Heart left ventricle (tissue), 13 donors: ENCODE measurements at regions not wholly inside any gene's neighbourhood (a gene's known extent, or its start where the extent isn't known, plus 50 kb on each side); places are given as distances from the start of the nearest gene placed in this dataset.

Source experiments
- CTCF ChIP-seq, 12 donors: fragments of 200-600 bp; sonication (generic) in 4 of 12; IDR thresholded peaks; one replicate each; pipeline versions ENCODE4 v1.5.0 to v1.8.0; 2018 to 2022; ENCODE audit warnings: antibody characterized with exemption in 12 of 12, mild to moderate bottlenecking in 5 of 12
- POLR2A ChIP-seq, 2 donors: fragments of 450-650 bp; IDR thresholded peaks; one replicate each; pipeline ENCODE4 v1.6.1; 2017; ENCODE audit warnings: antibody characterized with exemption in 2 of 2, mild to moderate bottlenecking in 2 of 2, moderate library complexity in 2 of 2
- donor health status: ischemic (EF 13 %, LVEDD 7.1; RV severe dilation, severe dysfunction).
- donor health status: DM: no; HTN: yes; CAD: no.
- donor health status: DM: no; HTN: no; CAD: no.
- donor health status: ischemic (EF 25% LVEDD 6.9; RV normal size, moderate dysfunction).
- donor health status: ischemic (EF 25% LVEDD 5.7; RV mildly dilated, moderate dysfunction).
- donor health status: ischemic (EF 35%, LVEDD 5.7; RV mildly dilated, moderate dysfunction).
- donor health status: nonischemic (EF 11% LVEDD 7.7; RV severe dilation, severe dysfunction).
- donor health status: DM: yes; HTN: yes; CAD: no.
- donor health status: PGD.
- donor health status: ischemic (EF 29% LVEDD 5.4; RV normal size, mild dysfunction).
- donor health status: nonischemic (EF 23%, LVEDD 6.1; RV moderate dilation, normal function).

DNA sequence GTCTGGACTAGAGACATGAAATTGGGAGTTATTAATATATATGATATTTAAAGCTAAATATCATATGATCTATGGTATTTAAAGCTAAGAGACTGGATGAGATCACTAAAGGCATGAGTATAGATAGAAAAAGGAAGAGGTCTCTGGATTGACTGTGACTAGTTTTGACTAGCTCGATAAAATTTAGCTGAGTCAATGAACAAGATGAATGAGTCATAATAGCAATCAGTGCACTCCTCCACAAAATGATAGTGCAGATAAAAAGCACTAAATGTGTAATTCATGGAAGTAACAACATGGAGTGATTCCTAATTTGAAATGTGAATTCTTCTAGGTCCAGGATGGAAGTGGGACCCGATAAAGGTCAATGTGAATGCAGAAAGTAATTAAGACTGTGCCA lies 127.4 kb downstream of the PFDN4 start:
- no peak for TF ChIP-seq CTCF (IDR thresholded peaks at IDR 0.05)
- no peak for TF ChIP-seq POLR2A (IDR thresholded peaks at IDR 0.05)
